ENCODE measurements at regions not wholly inside any gene's neighbourhood (a gene's known extent, or its start where the extent isn't known, plus 50 kb on each side); places are given as distances from the start of the nearest gene placed in this dataset.

DNA sequence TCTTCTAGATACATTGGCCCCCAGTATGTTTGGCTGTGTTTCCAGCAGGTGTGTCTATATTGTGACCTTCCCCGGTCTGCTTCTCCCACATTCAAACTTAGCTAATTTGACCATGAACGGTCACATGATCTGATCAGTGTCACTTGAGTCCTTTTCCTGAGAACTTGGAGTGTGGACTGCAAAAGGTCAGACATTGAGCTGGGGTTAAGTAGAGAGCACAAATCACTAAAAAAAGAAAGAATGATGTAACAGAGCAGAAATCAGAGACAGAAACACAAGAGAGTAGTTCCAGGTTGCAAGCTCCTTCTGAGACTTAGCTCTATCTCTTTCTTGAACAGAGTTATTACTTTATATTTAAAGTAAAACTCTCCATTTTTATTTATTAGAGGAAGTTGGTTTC, 733.9 kb downstream of the CBLN4 start:
- TF ChIP-seq, protein P1, sequence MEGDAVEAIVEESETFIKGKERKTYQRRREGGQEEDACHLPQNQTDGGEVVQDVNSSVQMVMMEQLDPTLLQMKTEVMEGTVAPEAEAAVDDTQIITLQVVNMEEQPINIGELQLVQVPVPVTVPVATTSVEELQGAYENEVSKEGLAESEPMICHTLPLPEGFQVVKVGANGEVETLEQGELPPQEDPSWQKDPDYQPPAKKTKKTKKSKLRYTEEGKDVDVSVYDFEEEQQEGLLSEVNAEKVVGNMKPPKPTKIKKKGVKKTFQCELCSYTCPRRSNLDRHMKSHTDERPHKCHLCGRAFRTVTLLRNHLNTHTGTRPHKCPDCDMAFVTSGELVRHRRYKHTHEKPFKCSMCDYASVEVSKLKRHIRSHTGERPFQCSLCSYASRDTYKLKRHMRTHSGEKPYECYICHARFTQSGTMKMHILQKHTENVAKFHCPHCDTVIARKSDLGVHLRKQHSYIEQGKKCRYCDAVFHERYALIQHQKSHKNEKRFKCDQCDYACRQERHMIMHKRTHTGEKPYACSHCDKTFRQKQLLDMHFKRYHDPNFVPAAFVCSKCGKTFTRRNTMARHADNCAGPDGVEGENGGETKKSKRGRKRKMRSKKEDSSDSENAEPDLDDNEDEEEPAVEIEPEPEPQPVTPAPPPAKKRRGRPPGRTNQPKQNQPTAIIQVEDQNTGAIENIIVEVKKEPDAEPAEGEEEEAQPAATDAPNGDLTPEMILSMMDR (IDR thresholded peaks at IDR 0.05) = no peak
- no peak for TF ChIP-seq ZFX (IDR thresholded peaks at IDR 0.05; ENCODE audit: borderline replicate concordance)
